ENCODE measurements at regions not wholly inside any gene's neighbourhood (a gene's known extent, or its start where the extent isn't known, plus 50 kb on each side); places are given as distances from the start of the nearest gene placed in this dataset.

DNA sequence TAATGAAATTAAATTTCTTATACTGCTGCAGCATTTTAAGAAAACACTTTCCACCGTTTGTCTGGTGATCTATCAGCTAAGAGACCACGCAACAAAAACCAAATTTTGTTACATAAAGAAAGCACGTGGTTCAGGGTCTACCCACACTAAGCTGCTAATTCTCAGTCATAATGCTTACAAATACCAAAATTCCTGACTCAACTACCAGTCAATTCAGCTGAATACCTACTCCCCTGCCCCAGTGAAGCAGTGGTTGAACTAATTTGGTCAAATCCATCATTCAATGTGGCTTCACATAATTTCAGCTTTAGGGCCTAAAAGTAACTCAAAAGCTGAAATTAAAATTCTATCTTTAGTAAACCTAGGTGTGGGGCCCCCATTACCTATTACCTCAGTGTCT lies 468.6 kb upstream of the ARID1B start:
- TF ChIP-seq, protein P1, sequence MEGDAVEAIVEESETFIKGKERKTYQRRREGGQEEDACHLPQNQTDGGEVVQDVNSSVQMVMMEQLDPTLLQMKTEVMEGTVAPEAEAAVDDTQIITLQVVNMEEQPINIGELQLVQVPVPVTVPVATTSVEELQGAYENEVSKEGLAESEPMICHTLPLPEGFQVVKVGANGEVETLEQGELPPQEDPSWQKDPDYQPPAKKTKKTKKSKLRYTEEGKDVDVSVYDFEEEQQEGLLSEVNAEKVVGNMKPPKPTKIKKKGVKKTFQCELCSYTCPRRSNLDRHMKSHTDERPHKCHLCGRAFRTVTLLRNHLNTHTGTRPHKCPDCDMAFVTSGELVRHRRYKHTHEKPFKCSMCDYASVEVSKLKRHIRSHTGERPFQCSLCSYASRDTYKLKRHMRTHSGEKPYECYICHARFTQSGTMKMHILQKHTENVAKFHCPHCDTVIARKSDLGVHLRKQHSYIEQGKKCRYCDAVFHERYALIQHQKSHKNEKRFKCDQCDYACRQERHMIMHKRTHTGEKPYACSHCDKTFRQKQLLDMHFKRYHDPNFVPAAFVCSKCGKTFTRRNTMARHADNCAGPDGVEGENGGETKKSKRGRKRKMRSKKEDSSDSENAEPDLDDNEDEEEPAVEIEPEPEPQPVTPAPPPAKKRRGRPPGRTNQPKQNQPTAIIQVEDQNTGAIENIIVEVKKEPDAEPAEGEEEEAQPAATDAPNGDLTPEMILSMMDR (IDR thresholded peaks at IDR 0.05; ENCODE audit: low read depth, low read length, missing control alignments) = no peak

DNA sequence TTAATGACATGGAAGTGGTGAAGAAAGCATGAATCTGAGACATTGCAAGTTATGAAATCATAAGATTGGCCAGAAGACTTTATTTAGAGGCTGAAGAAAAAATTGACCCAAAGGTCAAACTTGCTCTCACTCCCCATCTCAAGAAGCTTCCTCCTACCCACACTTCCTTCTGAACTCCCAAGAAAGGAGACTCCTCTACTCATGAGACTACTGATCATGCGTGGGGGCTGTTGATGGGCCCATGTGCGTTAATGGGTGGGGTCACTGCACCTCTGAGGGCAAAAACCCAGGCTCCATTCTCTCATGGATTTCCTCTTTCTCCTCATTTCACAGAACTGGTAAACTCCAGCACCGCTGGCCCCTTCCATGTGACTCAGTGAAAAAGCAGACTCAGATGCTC lies 470.6 kb upstream of the ARID1B start:
- TF ChIP-seq, protein P1 (IDR thresholded peaks at IDR 0.05; ENCODE audit: low read depth, low read length, missing control alignments) = no peak
- no peak overlapping the region for H3K4me3 ChIP-seq (replicated peaks; ENCODE audit: low read depth, low read length)
- DNase-seq (ENCODE audit: extremely low read depth, low read depth) = no peak

More for the DNA sequence above, 468.6 kb upstream of the ARID1B start:
- DNase-seq (ENCODE audit: extremely low read depth, low read depth) = no peak
- H3K4me3 ChIP-seq (replicated peaks; ENCODE audit: low read depth, low read length) = no peak overlapping the region

- no peak for DNase-seq (ENCODE audit: extremely low read depth, low read depth)
- TF ChIP-seq, protein P1 (IDR thresholded peaks at IDR 0.05; ENCODE audit: low read depth, low read length, missing control alignments) = no peak
- no peak overlapping the region for H3K4me3 ChIP-seq (replicated peaks; ENCODE audit: low read depth, low read length)
Measured at GRCh38 chr6:156283091-156283490, 494.1 kb upstream of the ARID1B start.

DNA sequence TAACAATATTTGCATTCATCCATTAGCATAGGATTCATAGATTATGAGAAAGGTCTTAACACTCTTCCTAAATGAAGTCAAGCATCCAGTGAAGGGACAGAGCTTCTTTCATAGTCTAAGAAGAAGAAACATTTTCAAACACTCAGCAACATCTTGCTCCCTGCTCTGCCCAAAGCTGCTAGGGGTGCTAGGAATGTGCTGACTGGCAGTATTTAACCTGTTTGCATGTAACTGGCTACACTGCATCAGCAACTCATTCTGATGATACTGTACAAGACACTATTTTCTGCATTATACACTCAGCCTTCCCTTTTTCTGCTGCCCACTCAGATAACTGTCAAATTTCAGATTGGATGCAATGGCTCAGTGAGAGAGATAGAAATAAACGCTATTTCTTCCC lies 495.1 kb upstream of the ARID1B start:
- no peak for DNase-seq (ENCODE audit: extremely low read depth, low read depth)
- TF ChIP-seq, protein P1 (IDR thresholded peaks at IDR 0.05; ENCODE audit: low read depth, low read length, missing control alignments) = no peak

GRCh38 chr6:156281266-156281665 lies 495.9 kb upstream of the ARID1B start:
- no peak for DNase-seq (ENCODE audit: extremely low read depth, low read depth)
- H3K4me3 ChIP-seq (replicated peaks; ENCODE audit: low read depth, low read length) = no peak overlapping the region
- TF ChIP-seq, protein P1 (IDR thresholded peaks at IDR 0.05; ENCODE audit: low read depth, low read length, missing control alignments) = no peak

More for the DNA sequence above, 495.1 kb upstream of the ARID1B start:
- H3K4me3 ChIP-seq (replicated peaks; ENCODE audit: low read depth, low read length) = no peak overlapping the region

DNA sequence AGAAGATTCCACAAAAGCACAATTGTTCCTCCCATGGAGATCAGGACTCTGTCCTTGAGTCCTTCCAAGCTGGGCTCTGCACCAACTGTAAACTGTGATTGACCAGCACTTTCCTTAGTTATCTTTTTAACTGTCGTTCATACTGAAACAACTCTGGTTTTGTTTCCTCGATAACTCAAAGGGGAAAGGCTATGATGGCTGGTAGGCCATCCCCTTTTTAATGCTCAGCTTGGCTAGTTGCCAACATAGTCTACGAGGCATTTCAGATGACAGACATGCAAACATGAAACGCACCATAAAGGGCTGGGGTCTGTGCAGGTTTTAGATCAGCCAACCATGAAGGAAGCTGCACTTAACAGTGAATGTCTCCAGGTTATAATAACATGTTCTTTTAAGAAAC lies 497.1 kb upstream of the ARID1B start:
- DNase-seq (ENCODE audit: extremely low read depth, low read depth) = no peak
- TF ChIP-seq, protein P1 (IDR thresholded peaks at IDR 0.05; ENCODE audit: low read depth, low read length, missing control alignments) = no peak
- H3K4me3 ChIP-seq (replicated peaks; ENCODE audit: low read depth, low read length) = no peak overlapping the region

GRCh38 chr6:156279261-156279969 lies 497.8 kb upstream of the ARID1B start:
- H3K4me3 ChIP-seq (replicated peaks; ENCODE audit: low read depth, low read length) = no peak overlapping the region
- TF ChIP-seq, protein P1 (IDR thresholded peaks at IDR 0.05; ENCODE audit: low read depth, low read length, missing control alignments) = no peak
- peak; percentile 47 for DNase-seq (ENCODE audit: extremely low read depth, low read depth)
